NCI-H128 (cell line): ENCODE measurements at regions not wholly inside any gene's neighbourhood (a gene's known extent, or its start where the extent isn't known, plus 50 kb on each side); places are given as distances from the start of the nearest gene placed in this dataset.
"Not testable (repeated sequence)": the region's sequence is repeated elsewhere in the genome, so short reads cannot be mapped to it uniquely, and the experiment has no call there.

Experiments used
- DNase-seq: peaks from one replicate; lab custom pipeline; 2025; ENCODE audit not compliant: unreplicated experiment; lab: John Stamatoyannopoulos, UW

DNA sequence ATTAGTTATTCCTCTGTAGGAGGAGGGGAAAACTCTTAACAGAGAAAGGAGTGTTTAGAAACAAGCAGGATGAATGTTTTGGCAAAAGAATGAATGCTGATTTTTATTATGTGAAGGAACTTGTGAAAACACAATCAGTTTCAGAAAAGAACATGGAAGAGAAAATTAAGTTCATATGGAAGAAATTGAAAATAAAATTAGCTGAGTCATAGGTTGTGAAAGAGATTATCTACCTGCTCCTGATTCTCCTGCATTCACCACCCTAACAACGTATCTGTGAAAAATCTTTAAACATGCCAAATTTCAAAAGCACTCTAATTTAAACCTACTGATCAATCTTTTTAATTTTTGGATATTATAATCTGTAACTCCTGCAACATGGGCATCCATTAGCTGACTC, 227.3 kb upstream of the RSPO3 start:
- DNase-seq = no peak

GRCh38 chr6:126892869-126893268, 225.6 kb upstream of the RSPO3 start:
- DNase-seq = not testable (repeated sequence)

DNA sequence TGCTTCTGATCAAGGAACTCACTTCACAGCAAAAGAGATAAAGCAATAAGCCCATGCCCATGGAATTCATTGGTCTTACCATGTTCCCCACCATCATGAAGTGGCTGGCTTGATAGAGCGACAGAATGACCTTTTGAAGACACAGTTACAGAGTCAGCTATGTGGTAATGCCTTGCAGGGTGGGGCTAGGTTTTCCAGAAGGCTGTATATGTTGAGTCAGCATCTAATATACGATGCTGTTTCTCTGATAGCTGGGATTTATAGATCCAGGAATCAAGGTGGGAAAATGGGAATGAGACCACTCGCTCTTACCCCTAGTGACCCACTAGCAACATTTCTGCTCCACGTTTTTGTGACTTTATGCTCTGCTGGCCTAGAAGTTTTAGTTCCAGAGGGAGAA, 220.7 kb upstream of the RSPO3 start:
- DNase-seq = no peak

- no peak for DNase-seq
Measured at GRCh38 chr6:126904176-126904575, 214.3 kb upstream of the RSPO3 start.

DNA sequence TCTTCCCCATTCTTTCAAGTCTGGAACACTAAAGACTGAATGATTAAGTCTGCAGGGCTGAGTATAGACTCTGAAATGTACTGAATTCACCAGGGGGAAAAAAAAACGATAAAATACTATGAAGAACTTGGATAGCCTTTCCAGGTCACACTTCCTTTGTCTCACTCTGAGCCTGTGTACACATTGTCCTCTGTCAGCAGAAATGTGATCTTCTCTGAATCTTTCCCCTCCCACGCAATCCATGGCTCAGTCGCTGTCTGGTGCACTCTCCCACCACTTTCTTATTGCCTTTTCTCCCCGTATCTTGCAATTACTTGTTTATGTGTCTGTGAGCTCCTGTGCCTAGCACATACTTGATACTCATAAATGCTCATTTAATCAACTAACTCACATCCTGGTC, 212.6 kb upstream of the RSPO3 start:
- no peak for DNase-seq

- no peak for DNase-seq
Measured at GRCh38 chr6:126907312-126907711, 211.2 kb upstream of the RSPO3 start.

GRCh38 chr6:126907996-126908395, 210.5 kb upstream of the RSPO3 start:
- DNase-seq = no peak

GRCh38 chr6:126909493-126909892, 209.0 kb upstream of the RSPO3 start:
- DNase-seq = no peak

DNA sequence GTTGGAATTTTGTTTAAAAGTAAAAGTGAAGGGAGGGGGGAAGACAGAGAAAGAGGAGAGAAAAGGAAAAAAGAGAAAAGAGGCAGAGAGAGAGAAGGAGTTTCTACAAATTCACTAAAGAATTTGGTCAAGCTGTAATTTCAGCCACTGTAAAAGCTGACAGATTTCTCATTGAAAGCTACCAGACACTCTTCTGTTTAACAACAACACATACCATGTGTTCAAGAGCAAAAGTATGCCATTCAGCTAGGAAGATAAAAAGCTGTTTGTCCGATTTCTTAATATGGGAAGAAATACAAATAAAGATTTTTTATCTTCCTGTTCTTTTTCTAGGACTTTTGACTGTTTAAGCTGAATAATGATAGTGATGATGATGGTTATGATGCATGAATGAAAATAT, 204.8 kb upstream of the RSPO3 start:
- no peak for DNase-seq

DNA sequence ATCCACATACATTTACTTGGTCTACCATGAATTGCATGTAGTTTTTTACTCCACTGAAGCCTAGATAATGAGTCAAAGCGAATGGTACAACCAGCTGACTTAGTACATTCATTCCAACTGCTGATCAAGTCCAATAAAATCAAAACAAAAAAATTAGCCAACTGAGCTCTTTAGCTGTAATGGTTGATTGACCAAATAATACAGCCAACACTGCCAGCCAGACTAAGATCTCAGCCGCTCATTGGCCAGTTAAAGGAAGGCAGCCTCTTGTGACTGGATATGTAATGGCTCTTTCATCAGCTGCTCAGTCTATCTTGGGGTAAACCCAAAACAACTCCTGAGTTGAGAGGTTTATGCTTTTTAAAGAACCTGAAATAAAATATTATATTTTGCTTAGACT, 204.3 kb upstream of the RSPO3 start:
- DNase-seq = no peak

GRCh38 chr6:126914801-126915200, 203.7 kb upstream of the RSPO3 start:
- DNase-seq = no peak

GRCh38 chr6:126919947-126920346, 198.5 kb upstream of the RSPO3 start:
- DNase-seq = no peak

DNA sequence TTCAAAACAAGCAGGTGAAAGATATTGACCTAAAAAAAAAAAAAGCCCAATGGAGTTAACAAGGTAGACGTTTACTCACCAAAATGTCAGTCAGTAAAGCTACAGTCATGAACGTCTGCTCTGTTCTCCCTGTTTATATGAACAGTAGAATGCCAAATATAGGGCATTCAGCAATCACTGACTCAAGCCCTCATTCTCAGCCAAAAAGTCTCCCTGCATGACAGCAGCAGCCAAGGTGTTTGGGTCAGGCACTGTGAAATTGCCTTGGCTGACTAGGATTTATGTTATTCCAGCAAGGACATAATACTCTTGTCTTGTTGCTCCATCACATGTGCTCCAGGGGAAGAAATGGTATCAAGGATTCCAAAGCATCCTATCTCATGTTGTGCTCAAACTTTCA, 194.7 kb upstream of the RSPO3 start:
- DNase-seq = no peak

DNA sequence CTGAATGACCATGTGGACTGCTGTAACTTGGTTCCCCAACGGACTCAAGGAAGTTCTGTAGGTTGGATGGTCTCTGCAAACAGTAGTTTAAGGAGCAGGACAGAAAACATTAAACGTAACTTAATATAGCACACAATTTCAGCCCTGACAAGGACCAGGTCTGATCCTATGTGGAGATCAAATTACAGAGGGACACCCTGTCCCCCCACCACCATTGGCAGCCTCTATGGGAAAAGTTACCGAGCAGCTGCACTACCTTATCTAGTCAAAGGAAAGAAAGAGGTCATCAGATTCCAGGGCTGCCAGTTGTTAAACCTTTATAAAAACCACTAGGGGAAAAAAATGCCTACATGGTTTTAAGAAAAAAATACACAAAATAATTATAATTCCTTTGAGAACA, 191.5 kb upstream of the RSPO3 start:
- no peak for DNase-seq

DNA sequence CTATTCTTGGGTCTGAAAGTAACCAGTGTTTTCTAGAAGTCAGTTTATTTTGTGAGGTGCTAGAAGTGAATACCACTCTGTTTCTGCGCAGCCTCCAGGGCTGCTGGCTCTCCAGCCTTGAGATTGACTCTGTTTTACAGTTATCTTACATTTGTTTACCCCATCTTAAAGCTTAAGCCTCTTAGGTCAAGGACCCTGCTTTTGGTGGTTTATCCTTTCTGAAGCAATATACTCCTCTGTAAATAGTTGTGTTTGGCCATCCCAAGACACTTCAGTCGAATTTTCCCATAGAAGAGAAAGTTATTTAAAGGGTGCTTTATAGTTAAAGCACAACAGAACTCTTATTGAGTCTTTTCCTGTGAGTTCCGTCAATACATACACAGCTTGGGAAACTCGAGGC, 190.6 kb upstream of the RSPO3 start:
- no peak for DNase-seq

- no peak for DNase-seq
Measured at GRCh38 chr6:126937426-126937825, 181.0 kb upstream of the RSPO3 start.

DNA sequence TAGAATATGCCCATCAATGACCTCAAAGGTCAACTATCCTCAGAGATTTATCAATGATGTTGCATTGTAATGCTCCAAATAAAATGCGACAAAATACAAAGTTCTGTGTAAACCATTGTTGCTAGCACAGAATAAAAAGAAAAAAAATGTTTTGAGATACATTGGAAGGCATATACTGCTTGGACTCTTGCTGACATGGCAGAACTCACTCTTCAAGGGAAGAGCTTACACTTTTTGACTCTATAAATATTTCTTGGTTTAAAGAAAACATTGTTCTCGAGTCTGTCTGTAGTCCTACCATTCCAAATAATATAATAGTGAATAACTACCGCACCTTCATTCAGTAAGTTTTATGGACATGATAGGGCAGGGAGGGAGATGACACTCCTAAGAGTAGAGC, 178.7 kb upstream of the RSPO3 start:
- DNase-seq = no peak

- no peak for DNase-seq
Measured at GRCh38 chr6:126941751-126942150, 176.7 kb upstream of the RSPO3 start.

GRCh38 chr6:126944512-126944911, 174.0 kb upstream of the RSPO3 start:
- no peak for DNase-seq

- no peak for DNase-seq
Measured at GRCh38 chr6:126945150-126945685, 173.3 kb upstream of the RSPO3 start.

DNA sequence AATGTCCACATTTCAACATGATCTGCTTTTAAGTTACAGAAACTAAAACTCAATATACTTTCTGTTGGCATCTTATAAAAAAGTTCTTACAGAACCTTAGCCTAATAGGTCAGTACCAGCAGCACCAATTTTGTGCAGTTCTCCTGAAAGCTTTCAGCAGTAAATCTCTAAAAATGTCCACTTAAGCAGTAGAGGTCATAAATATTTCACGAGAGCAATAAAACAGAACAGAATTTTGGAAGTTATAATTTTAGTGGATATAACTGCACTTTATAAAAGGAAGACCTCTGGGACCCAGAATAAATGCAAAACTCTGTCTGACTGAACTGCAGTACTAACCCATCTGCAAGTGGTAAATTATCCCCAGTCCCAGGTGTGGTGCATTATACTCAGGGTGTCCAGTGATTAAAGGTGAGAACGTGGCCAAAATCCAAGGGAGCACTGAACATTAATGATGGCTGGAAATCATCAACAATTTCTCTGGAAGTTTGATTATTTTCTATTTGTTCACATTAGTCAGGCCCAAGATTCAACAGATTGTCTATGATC, 172.6 kb upstream of the RSPO3 start:
- DNase-seq = no peak

DNA sequence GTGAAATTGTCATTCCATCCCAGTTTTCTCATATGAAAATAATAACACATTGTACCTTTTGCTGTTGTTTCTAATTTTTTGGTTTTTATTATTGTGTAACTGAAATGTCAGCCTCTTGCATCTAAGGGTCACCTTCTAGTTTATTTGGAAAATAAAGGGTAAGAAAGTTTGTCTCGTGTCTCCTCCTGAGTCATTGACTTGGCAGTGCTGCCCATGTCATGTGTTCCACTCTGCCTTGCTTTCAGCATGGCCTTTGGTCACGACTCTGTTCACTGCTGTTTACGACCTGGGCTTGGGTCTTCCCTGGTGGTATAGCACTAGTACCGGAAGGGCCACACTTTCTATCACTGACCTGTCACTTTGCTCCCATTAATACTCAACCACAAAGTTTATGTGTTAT, 171.4 kb upstream of the RSPO3 start:
- no peak for DNase-seq

DNA sequence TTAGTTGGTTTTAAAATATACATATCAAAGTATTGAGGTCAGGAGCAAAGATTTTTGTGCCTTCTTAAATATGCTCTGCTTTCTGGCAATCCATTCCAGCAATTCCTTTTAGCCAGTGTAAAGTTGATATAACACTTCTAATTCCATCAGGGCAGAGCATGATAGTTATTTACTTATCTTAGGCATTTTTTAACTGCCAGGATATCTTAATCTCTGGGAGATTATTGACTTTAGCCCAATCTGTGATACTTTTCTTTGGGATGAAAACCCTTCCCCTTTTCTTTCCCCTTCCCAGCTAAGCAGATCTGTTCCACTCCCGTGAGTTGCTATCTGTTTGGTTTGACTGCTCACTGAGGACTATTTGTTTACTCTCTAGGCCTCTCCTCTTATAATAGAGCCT, 168.7 kb upstream of the RSPO3 start:
- DNase-seq = no peak

- no peak for DNase-seq
Measured at GRCh38 chr6:126955621-126956020, 162.8 kb upstream of the RSPO3 start.
